Liver (tissue), 3 donors: ENCODE measurements at regions not wholly inside any gene's neighbourhood (a gene's known extent, or its start where the extent isn't known, plus 50 kb on each side); places are given as distances from the start of the nearest gene placed in this dataset.

ENCODE experiments used
- FOXA1 ChIP-seq: IDR thresholded peaks from 2 replicates; pipeline ENCODE4 v1.6.1; 2016; ENCODE audit warnings: antibody characterized with exemption
- SP1 ChIP-seq: IDR thresholded peaks from 2 replicates; pipeline ENCODE4 v1.6.1; 2018; ENCODE audit warnings: antibody characterized with exemption, mild to moderate bottlenecking
- YY1 ChIP-seq: IDR thresholded peaks from 2 replicates; pipeline ENCODE4 v1.6.1; 2016; ENCODE audit warnings: antibody characterized with exemption, mild to moderate bottlenecking
- TF ChIP-seq, protein P1 (sequence below): IDR thresholded peaks from 2 replicates; pipeline ENCODE4 v1.6.1; 2016; ENCODE audit warnings: antibody characterized with exemption
- TF ChIP-seq, protein P2 (sequence below): fragments of 150-350 bp; IDR thresholded peaks from 2 replicates; pipeline ENCODE4 v1.5.1; 2017; ENCODE audit warnings: improper control_type of control experiment, low read depth, low read length; ENCODE audit not compliant: missing input control
- TF ChIP-seq, protein P3 (sequence below): IDR thresholded peaks from 2 replicates; pipeline ENCODE4 v1.6.1; 2016; ENCODE audit warnings: antibody characterized with exemption
- donor health status: healthy.
- donor health status: healthy.

DNA sequence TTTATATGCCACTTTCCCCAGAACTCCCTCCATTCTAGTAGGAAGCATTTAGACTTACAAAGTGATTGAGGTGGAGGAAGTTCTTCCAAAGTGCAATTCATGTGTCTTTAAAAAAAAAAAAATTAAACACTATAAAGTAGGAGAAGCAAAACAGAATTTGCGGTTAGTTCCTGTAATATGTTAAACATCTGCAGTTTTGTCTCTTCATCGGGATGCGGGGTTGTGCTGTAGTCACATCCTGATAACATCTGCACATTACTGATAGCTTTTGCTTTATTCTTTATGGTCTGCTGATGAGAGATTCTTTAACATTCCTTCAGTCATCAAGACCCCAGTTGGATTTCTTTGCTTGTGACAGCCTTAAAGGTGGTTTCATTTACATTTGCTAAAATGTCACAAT lies 694.3 kb downstream of the NR2F1-AS1 start:
- TF ChIP-seq, protein P1, sequence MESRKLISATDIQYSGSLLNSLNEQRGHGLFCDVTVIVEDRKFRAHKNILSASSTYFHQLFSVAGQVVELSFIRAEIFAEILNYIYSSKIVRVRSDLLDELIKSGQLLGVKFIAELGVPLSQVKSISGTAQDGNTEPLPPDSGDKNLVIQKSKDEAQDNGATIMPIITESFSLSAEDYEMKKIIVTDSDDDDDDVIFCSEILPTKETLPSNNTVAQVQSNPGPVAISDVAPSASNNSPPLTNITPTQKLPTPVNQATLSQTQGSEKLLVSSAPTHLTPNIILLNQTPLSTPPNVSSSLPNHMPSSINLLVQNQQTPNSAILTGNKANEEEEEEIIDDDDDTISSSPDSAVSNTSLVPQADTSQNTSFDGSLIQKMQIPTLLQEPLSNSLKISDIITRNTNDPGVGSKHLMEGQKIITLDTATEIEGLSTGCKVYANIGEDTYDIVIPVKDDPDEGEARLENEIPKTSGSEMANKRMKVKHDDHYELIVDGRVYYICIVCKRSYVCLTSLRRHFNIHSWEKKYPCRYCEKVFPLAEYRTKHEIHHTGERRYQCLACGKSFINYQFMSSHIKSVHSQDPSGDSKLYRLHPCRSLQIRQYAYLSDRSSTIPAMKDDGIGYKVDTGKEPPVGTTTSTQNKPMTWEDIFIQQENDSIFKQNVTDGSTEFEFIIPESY: no peak
- TF ChIP-seq, protein P2, sequence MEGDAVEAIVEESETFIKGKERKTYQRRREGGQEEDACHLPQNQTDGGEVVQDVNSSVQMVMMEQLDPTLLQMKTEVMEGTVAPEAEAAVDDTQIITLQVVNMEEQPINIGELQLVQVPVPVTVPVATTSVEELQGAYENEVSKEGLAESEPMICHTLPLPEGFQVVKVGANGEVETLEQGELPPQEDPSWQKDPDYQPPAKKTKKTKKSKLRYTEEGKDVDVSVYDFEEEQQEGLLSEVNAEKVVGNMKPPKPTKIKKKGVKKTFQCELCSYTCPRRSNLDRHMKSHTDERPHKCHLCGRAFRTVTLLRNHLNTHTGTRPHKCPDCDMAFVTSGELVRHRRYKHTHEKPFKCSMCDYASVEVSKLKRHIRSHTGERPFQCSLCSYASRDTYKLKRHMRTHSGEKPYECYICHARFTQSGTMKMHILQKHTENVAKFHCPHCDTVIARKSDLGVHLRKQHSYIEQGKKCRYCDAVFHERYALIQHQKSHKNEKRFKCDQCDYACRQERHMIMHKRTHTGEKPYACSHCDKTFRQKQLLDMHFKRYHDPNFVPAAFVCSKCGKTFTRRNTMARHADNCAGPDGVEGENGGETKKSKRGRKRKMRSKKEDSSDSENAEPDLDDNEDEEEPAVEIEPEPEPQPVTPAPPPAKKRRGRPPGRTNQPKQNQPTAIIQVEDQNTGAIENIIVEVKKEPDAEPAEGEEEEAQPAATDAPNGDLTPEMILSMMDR: no peak
- TF ChIP-seq YY1 (no peak), FOXA1 (no peak), SP1 (no peak)
- TF ChIP-seq, protein P3, sequence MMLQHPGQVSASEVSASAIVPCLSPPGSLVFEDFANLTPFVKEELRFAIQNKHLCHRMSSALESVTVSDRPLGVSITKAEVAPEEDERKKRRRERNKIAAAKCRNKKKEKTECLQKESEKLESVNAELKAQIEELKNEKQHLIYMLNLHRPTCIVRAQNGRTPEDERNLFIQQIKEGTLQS: no peak
